ENCODE measurements at regions not wholly inside any gene's neighbourhood (a gene's known extent, or its start where the extent isn't known, plus 50 kb on each side); places are given as distances from the start of the nearest gene placed in this dataset.

GRCh38 chr13:95434111-95434510 lies 118.4 kb upstream of the CLDN10 start:
- DNase-seq, result no peak
- intact Hi-C loops (cut with micrococcal nuclease), result no loop called here
- no peak overlapping the region for H3K4me3 Mint-ChIP-seq
- H3K9me3 Mint-ChIP-seq, result no peaks in the 10 kb centered on the region
- no peak overlapping the region for H3K27ac Mint-ChIP-seq
- no peaks in the 10 kb centered on the region for H3K27me3 Mint-ChIP-seq (ENCODE audit: low read depth)
- no peaks in the 10 kb centered on the region for H3K4me1 Mint-ChIP-seq (ENCODE audit: low read depth)
- H3K36me3 Mint-ChIP-seq (ENCODE audit: low read depth), result no peaks in the 10 kb centered on the region
- CTCF ChIA-PET, result no interaction called here

- no peak overlapping the region for H3K4me3 Mint-ChIP-seq
- H3K36me3 Mint-ChIP-seq (ENCODE audit: low read depth), result no peaks in the 10 kb centered on the region
- CTCF ChIA-PET, result interaction anchor here (2.0 kb wide), 1 partner anchor 33 kb away, joined by 4 read pairs; no protein-coding TSS in a partner anchor
- H3K27me3 Mint-ChIP-seq (ENCODE audit: low read depth), result no peaks in the 10 kb centered on the region
- no peaks in the 10 kb centered on the region for H3K9me3 Mint-ChIP-seq
- no peak overlapping the region for H3K27ac Mint-ChIP-seq
- intact Hi-C loops (cut with micrococcal nuclease), result no loop called here
- no peak for DNase-seq
- no peaks in the 10 kb centered on the region for H3K4me1 Mint-ChIP-seq (ENCODE audit: low read depth)
These were observed 115.0 kb upstream of the CLDN10 start for GRCh38 chr13:95437561-95437960.

GRCh38 chr13:95438297-95438696 lies 114.2 kb upstream of the CLDN10 start:
- Mint-ChIP-seq H3K4me3 (no peak overlapping the region), H3K27me3 (ENCODE audit: low read depth) (no peaks in the 10 kb centered on the region), H3K27ac (no peak overlapping the region), H3K9me3 (no peaks in the 10 kb centered on the region), H3K4me1 (ENCODE audit: low read depth) (no peaks in the 10 kb centered on the region), H3K36me3 (ENCODE audit: low read depth) (no peaks in the 10 kb centered on the region)
- intact Hi-C loops (cut with micrococcal nuclease), result no loop called here
- no peak for DNase-seq
- CTCF ChIA-PET, result interaction anchor here (2.0 kb wide), 1 partner anchor 34 kb away, joined by 4 read pairs; no protein-coding TSS in a partner anchor

- H3K36me3 Mint-ChIP-seq (ENCODE audit: low read depth), result no peaks in the 10 kb centered on the region
- CTCF ChIA-PET, result no interaction called here
- H3K4me3 Mint-ChIP-seq, result no peak overlapping the region
- H3K9me3 Mint-ChIP-seq, result no peaks in the 10 kb centered on the region
- intact Hi-C loops (cut with micrococcal nuclease), result no loop called here
- no peak for DNase-seq
- H3K4me1 Mint-ChIP-seq (ENCODE audit: low read depth), result no peaks in the 10 kb centered on the region
- H3K27ac Mint-ChIP-seq, result no peak overlapping the region
- no peaks in the 10 kb centered on the region for H3K27me3 Mint-ChIP-seq (ENCODE audit: low read depth)
These were observed 112.0 kb upstream of the CLDN10 start for GRCh38 chr13:95440441-95441088.

GRCh38 chr13:95441326-95441725 lies 111.2 kb upstream of the CLDN10 start:
- CTCF ChIA-PET, result no interaction called here
- H3K27me3 Mint-ChIP-seq (ENCODE audit: low read depth), result no peaks in the 10 kb centered on the region
- H3K9me3 Mint-ChIP-seq, result no peaks in the 10 kb centered on the region
- H3K36me3 Mint-ChIP-seq (ENCODE audit: low read depth), result no peaks in the 10 kb centered on the region
- intact Hi-C loops (cut with micrococcal nuclease), result no loop called here
- no peak for DNase-seq
- no peaks in the 10 kb centered on the region for H3K4me1 Mint-ChIP-seq (ENCODE audit: low read depth)
- H3K4me3 Mint-ChIP-seq, result no peak overlapping the region
- H3K27ac Mint-ChIP-seq, result no peak overlapping the region

- no peak for DNase-seq
- intact Hi-C loops (cut with micrococcal nuclease), result no loop called here
- Mint-ChIP-seq H3K4me3 (no peak overlapping the region), H3K9me3 (no peaks in the 10 kb centered on the region), H3K27ac (no peak overlapping the region), H3K27me3 (ENCODE audit: low read depth) (peaks cover 3% of the 10 kb centered on the region), H3K36me3 (ENCODE audit: low read depth) (no peaks in the 10 kb centered on the region), H3K4me1 (ENCODE audit: low read depth) (no peaks in the 10 kb centered on the region)
- CTCF ChIA-PET, result interaction anchor here (0.6 kb wide), 1 partner anchor 61 kb away, joined by 3 read pairs; no protein-coding TSS in a partner anchor
These were observed 108.4 kb upstream of the CLDN10 start for GRCh38 chr13:95444006-95444730.

- Mint-ChIP-seq H3K4me3 (no peak overlapping the region), H3K9me3 (no peaks in the 10 kb centered on the region), H3K36me3 (ENCODE audit: low read depth) (no peaks in the 10 kb centered on the region), H3K27ac (no peak overlapping the region), H3K4me1 (ENCODE audit: low read depth) (no peaks in the 10 kb centered on the region), H3K27me3 (ENCODE audit: low read depth) (peaks cover 3% of the 10 kb centered on the region)
- no peak for DNase-seq
- CTCF ChIA-PET, result interaction anchor here (1.0 kb wide), 1 partner anchor 33 kb away, joined by 3 read pairs; no protein-coding TSS in a partner anchor
- intact Hi-C loops (cut with micrococcal nuclease), result no loop called here
These were observed 107.4 kb upstream of the CLDN10 start for GRCh38 chr13:95445131-95445530.

- Mint-ChIP-seq H3K9me3 (no peaks in the 10 kb centered on the region), H3K27ac (no peak overlapping the region), H3K4me1 (ENCODE audit: low read depth) (no peaks in the 10 kb centered on the region), H3K36me3 (ENCODE audit: low read depth) (no peaks in the 10 kb centered on the region), H3K4me3 (no peak overlapping the region), H3K27me3 (ENCODE audit: low read depth) (peaks cover 6% of the 10 kb centered on the region)
- CTCF ChIA-PET, result no interaction called here
- no peak for DNase-seq
- intact Hi-C loops (cut with micrococcal nuclease), result no loop called here
These were observed 104.7 kb upstream of the CLDN10 start for GRCh38 chr13:95447814-95448213.

GRCh38 chr13:95451656-95452055 lies 100.9 kb upstream of the CLDN10 start:
- Mint-ChIP-seq H3K36me3 (ENCODE audit: low read depth) (no peaks in the 10 kb centered on the region), H3K27me3 (ENCODE audit: low read depth) (peaks cover 14% of the 10 kb centered on the region), H3K27ac (no peak overlapping the region), H3K4me3 (no peak overlapping the region), H3K9me3 (no peaks in the 10 kb centered on the region), H3K4me1 (ENCODE audit: low read depth) (peaks cover 6% of the 10 kb centered on the region)
- CTCF ChIA-PET, result no interaction called here
- DNase-seq, result no peak
- intact Hi-C loops (cut with micrococcal nuclease), result no loop called here

GRCh38 chr13:95452375-95452774 lies 100.1 kb upstream of the CLDN10 start:
- CTCF ChIA-PET, result no interaction called here
- intact Hi-C loops (cut with micrococcal nuclease), result no loop called here
- H3K36me3 Mint-ChIP-seq (ENCODE audit: low read depth), result no peaks in the 10 kb centered on the region
- no peaks in the 10 kb centered on the region for H3K9me3 Mint-ChIP-seq
- peaks cover 14% of the 10 kb centered on the region for H3K4me1 Mint-ChIP-seq (ENCODE audit: low read depth)
- no peak for DNase-seq
- no peak overlapping the region for H3K27ac Mint-ChIP-seq
- H3K4me3 Mint-ChIP-seq, result no peak overlapping the region
- peaks cover 14% of the 10 kb centered on the region for H3K27me3 Mint-ChIP-seq (ENCODE audit: low read depth)

- Mint-ChIP-seq H3K9me3 (peaks cover 15% of the 10 kb centered on the region), H3K27me3 (ENCODE audit: low read depth) (peaks cover 13% of the 10 kb centered on the region), H3K27ac (no peak overlapping the region), H3K4me1 (ENCODE audit: low read depth) (peaks cover 17% of the 10 kb centered on the region), H3K36me3 (ENCODE audit: low read depth) (peaks cover 4% of the 10 kb centered on the region), H3K4me3 (no peak overlapping the region)
- intact Hi-C loops (cut with micrococcal nuclease), result no loop called here
- DNase-seq, result no peak
- CTCF ChIA-PET, result no interaction called here
These were observed 96.7 kb upstream of the CLDN10 start for GRCh38 chr13:95455782-95456181.

- intact Hi-C loops (cut with micrococcal nuclease), result no loop called here
- Mint-ChIP-seq H3K9me3 (peaks cover 15% of the 10 kb centered on the region), H3K36me3 (ENCODE audit: low read depth) (peaks cover 4% of the 10 kb centered on the region), H3K27me3 (ENCODE audit: low read depth) (peaks cover 9% of the 10 kb centered on the region), H3K27ac (no peak overlapping the region), H3K4me3 (no peak overlapping the region), H3K4me1 (ENCODE audit: low read depth) (peaks cover 17% of the 10 kb centered on the region)
- CTCF ChIA-PET, result no interaction called here
- no peak for DNase-seq
These were observed 95.7 kb upstream of the CLDN10 start for GRCh38 chr13:95456815-95457214.

GRCh38 chr13:95457294-95457693 lies 95.2 kb upstream of the CLDN10 start:
- peaks cover 9% of the 10 kb centered on the region for H3K27me3 Mint-ChIP-seq (ENCODE audit: low read depth)
- peaks cover 17% of the 10 kb centered on the region for H3K4me1 Mint-ChIP-seq (ENCODE audit: low read depth)
- CTCF ChIA-PET, result no interaction called here
- H3K36me3 Mint-ChIP-seq (ENCODE audit: low read depth), result peaks cover 4% of the 10 kb centered on the region
- H3K4me3 Mint-ChIP-seq, result no peak overlapping the region
- H3K9me3 Mint-ChIP-seq, result peaks cover 15% of the 10 kb centered on the region
- peak; percentile 7 for DNase-seq
- intact Hi-C loops (cut with micrococcal nuclease), result no loop called here
- H3K27ac Mint-ChIP-seq, result no peak overlapping the region

Measured in activated naive CD4-positive, alpha-beta T cell treated with anti-CD3 and anti-CD28 coated beads for 36 hours (primary cell).